Loucy (cell line): ENCODE measurements at regions not wholly inside any gene's neighbourhood (a gene's known extent, or its start where the extent isn't known, plus 50 kb on each side); places are given as distances from the start of the nearest gene placed in this dataset.

Source experiments
- H2AFZ ChIP-seq: fragments of 200-600 bp; sonication (generic); 2 replicates; pipeline ENCODE4 v1.6.0; 2016; ENCODE audit warnings: antibody characterized with exemption, mild to moderate bottlenecking, low read length, moderate library complexity
- H3F3A ChIP-seq: fragments of 200-600 bp; 2 replicates; pipeline ENCODE4 v1.6.0; 2016; ENCODE audit warnings: antibody characterized with exemption, low read depth, mild to moderate bottlenecking
- H3K27me3 ChIP-seq: fragments of 200-600 bp; sonication (generic); 2 replicates; pipeline ENCODE4 v1.6.1; 2014; ENCODE audit warnings: low read length, mild to moderate bottlenecking; ENCODE audit not compliant: insufficient read depth, poor library complexity, severe bottlenecking
- H3K36me3 ChIP-seq: fragments of 200-600 bp; sonication (generic); 2 replicates; pipeline ENCODE4 v1.6.1; 2016; ENCODE audit warnings: low read length; ENCODE audit not compliant: insufficient read depth
- H3K4me1 ChIP-seq: fragments of 200-600 bp; sonication (generic); 2 replicates; pipeline ENCODE4 v1.5.1; 2014; ENCODE audit warnings: low read length, mild to moderate bottlenecking; ENCODE audit not compliant: insufficient read depth, poor library complexity, severe bottlenecking
- H3K4me2 ChIP-seq: fragments of 200-600 bp; sonication (generic); 2 replicates; pipeline ENCODE4 v1.6.0; 2014; ENCODE audit warnings: antibody characterized with exemption, low read length, low read depth, mild to moderate bottlenecking; ENCODE audit not compliant: poor library complexity, severe bottlenecking
- H3K4me3 ChIP-seq: fragments of 200-600 bp; sonication (generic); 2 replicates; pipeline ENCODE4 v1.5.1; 2014; ENCODE audit warnings: low read length, mild to moderate bottlenecking, mixed read lengths; ENCODE audit not compliant: poor library complexity, severe bottlenecking
- H3K79me2 ChIP-seq: fragments of 200-600 bp; sonication (generic); 2 replicates; pipeline ENCODE4 v1.6.1; 2014; ENCODE audit warnings: low read length; ENCODE audit not compliant: insufficient read depth
- H3K9ac ChIP-seq: fragments of 200-600 bp; sonication (generic); 2 replicates; pipeline ENCODE4 v1.6.0; 2014; ENCODE audit warnings: mild to moderate bottlenecking, low read depth, low read length, moderate library complexity; ENCODE audit not compliant: poor library complexity, severe bottlenecking
- H3K9me2 ChIP-seq: fragments of 200-600 bp; sonication (generic); replicated peaks from 2 replicates; pipeline ENCODE4 v1.6.1; 2016; ENCODE audit warnings: low read depth, low read length, mixed read lengths
- H3K9me3 ChIP-seq: fragments of 200-600 bp; sonication (generic); 2 replicates; pipeline ENCODE4 v1.6.1; 2014; ENCODE audit warnings: mild to moderate bottlenecking, antibody characterized with exemption, low read length, low read depth; ENCODE audit not compliant: insufficient read depth
- H4K20me1 ChIP-seq: fragments of 200-600 bp; sonication (generic); 2 replicates; pipeline ENCODE4 v1.6.0; 2014; ENCODE audit warnings: antibody characterized with exemption, low read length, mild to moderate bottlenecking; ENCODE audit not compliant: insufficient read depth, poor library complexity, severe bottlenecking
- CTCF ChIP-seq: fragments of 200-600 bp; sonication (generic); conservative IDR thresholded peaks from 2 replicates; pipeline ENCODE4 v1.5.1; 2014; ENCODE audit warnings: mild to moderate bottlenecking, antibody characterized with exemption, low read length
- EZH2phosphoT487 ChIP-seq: fragments of 200-600 bp; IDR thresholded peaks from 2 replicates; pipeline ENCODE4 v1.6.1; 2018; ENCODE audit warnings: antibody characterized with exemption, mild to moderate bottlenecking, moderate library complexity, borderline replicate concordance

DNA sequence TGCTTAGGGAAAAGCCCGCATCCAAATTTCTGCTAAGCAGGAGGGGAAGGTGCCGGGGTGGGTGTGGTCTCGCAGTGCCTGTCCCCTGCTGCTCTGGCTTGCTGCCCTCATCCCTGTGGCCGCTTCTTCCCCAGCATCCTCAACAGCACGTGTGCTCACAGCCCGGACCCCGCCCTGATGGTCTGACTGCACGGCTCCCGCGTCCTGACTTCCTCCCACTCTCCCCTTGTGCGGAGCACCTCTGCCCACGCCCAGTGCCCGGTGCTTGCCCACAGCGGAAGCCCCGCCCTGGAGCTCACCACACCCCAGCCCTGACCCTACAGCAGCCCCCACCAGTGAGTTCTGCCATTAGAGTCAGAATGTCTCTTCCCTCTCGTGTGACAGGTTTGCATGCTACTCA, 277.9 kb downstream of the NDUFA10 start:
- no peaks in the 10 kb centered on the region for H3K9me2 ChIP-seq
- no peak overlapping the region for H3K4me3 ChIP-seq
- TF ChIP-seq CTCF: no peak
- no peak for TF ChIP-seq EZH2phosphoT487
- H3K36me3 ChIP-seq: no peaks in the 10 kb centered on the region
- H3F3A ChIP-seq: no peaks in the 10 kb centered on the region
- H3K79me2 ChIP-seq: no peaks in the 10 kb centered on the region
- H3K4me2 ChIP-seq: no peak overlapping the region
- H4K20me1 ChIP-seq: no peaks in the 10 kb centered on the region
- H2AFZ ChIP-seq: no peak overlapping the region
- no peaks in the 10 kb centered on the region for H3K27me3 ChIP-seq
- H3K9ac ChIP-seq: no peak overlapping the region
- H3K4me1 ChIP-seq: no peaks in the 10 kb centered on the region
- no peaks in the 10 kb centered on the region; the same call in 1 of the 2 replicates for H3K9me3 ChIP-seq

- no peak overlapping the region for H3K4me3 ChIP-seq
- no peaks in the 10 kb centered on the region for H3K27me3 ChIP-seq
- no peak overlapping the region for H2AFZ ChIP-seq
- H3K9me2 ChIP-seq: no peaks in the 10 kb centered on the region
- H3K9me3 ChIP-seq: no peaks in the 10 kb centered on the region; the same call in 1 of the 2 replicates
- TF ChIP-seq EZH2phosphoT487 (no peak), CTCF (no peak)
- no peaks in the 10 kb centered on the region for H3K79me2 ChIP-seq
- H3F3A ChIP-seq: no peaks in the 10 kb centered on the region
- H3K36me3 ChIP-seq: no peaks in the 10 kb centered on the region
- H3K4me1 ChIP-seq: no peaks in the 10 kb centered on the region
- no peak overlapping the region for H3K4me2 ChIP-seq
- H3K9ac ChIP-seq: no peak overlapping the region
- no peaks in the 10 kb centered on the region for H4K20me1 ChIP-seq
These were observed 278.4 kb downstream of the NDUFA10 start for GRCh38 chr2:239746559-239747246.

DNA sequence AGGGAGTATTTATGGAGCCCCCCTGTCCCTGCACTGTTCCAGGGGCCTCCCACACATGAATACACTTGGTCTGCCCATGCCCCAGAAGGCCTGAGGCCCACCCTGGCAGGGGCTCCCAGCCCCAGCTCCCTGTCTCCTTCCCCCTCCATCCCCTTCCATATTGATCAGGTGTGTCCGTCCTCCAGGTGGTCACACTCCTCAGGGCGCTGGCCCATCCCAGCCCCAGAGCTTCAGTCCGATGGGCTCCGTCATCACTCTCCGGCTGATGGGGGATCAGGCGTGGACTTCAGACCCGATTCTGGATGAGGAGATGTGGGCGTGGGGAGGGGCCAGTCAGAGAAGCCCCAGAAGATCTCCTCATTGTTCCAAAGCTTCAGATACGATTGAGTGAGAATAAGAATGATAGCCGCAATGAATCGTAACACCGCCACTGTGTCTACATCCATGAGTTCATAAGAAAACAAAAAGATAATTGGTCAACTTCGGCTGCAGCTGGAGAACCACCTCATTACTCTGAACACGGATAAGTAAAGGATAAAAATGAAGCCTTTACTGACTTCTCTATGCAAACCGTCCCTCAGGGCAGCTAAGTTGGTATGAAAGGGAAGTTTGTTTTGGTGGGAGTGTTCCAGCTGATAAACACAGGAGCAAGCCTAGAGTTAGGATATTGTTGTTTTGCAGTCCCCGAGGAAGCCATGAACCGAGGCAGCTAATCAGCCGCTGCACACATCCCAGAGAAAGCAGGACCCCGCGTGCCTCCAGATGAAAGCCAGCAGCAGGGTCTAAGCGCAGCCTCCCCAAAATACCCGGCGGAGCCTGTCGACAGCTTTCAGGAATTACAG, 279.5 kb downstream of the NDUFA10 start:
- Histone ChIP-seq H2AFZ (no peak overlapping the region), H4K20me1 (no peaks in the 10 kb centered on the region), H3K79me2 (no peaks in the 10 kb centered on the region), H3K36me3 (no peaks in the 10 kb centered on the region), H3K9me2 (no peaks in the 10 kb centered on the region), H3K9me3 (no peaks in the 10 kb centered on the region; the same call in 1 of the 2 replicates), H3K4me2 (no peak overlapping the region), H3K4me3 (no peak overlapping the region), H3F3A (no peaks in the 10 kb centered on the region), H3K9ac (no peak overlapping the region), H3K27me3 (no peaks in the 10 kb centered on the region), H3K4me1 (no peaks in the 10 kb centered on the region)
- TF ChIP-seq CTCF (no peak), EZH2phosphoT487 (no peak)
